ENCODE measurements at regions not wholly inside any gene's neighbourhood (a gene's known extent, or its start where the extent isn't known, plus 50 kb on each side); places are given as distances from the start of the nearest gene placed in this dataset.

- in situ Hi-C loops (cut with MboI; ENCODE audit: low pct_unique_long_range_greater_than_20kb, low sequenced_read_pairs) = no loop called here
- no peak for DNase-seq
Observed at GRCh38 chr2:228344531-228344930, 163.0 kb upstream of the SPHKAP start.

GRCh38 chr2:228339525-228339924 lies 158.0 kb upstream of the SPHKAP start:
- in situ Hi-C loops (cut with MboI; ENCODE audit: low pct_unique_long_range_greater_than_20kb, low sequenced_read_pairs) = no loop called here
- DNase-seq = no peak

- no peak for DNase-seq
- in situ Hi-C loops (cut with MboI; ENCODE audit: low pct_unique_long_range_greater_than_20kb, low sequenced_read_pairs) = no loop called here
Observed at GRCh38 chr2:228334180-228334579, 152.7 kb upstream of the SPHKAP start.

GRCh38 chr2:228329282-228329681 lies 147.8 kb upstream of the SPHKAP start:
- in situ Hi-C loops (cut with MboI; ENCODE audit: low pct_unique_long_range_greater_than_20kb, low sequenced_read_pairs) = no loop called here
- no peak for DNase-seq

- no peak for DNase-seq
- in situ Hi-C loops (cut with MboI; ENCODE audit: low pct_unique_long_range_greater_than_20kb, low sequenced_read_pairs) = no loop called here
Observed at GRCh38 chr2:228321015-228321414, 139.5 kb upstream of the SPHKAP start.

- in situ Hi-C loops (cut with MboI; ENCODE audit: low pct_unique_long_range_greater_than_20kb, low sequenced_read_pairs) = no loop called here
- peak; percentile 2 for DNase-seq
Observed at GRCh38 chr2:228318218-228318617, 136.7 kb upstream of the SPHKAP start.

GRCh38 chr2:228312172-228312571 lies 130.7 kb upstream of the SPHKAP start:
- in situ Hi-C loops (cut with MboI; ENCODE audit: low pct_unique_long_range_greater_than_20kb, low sequenced_read_pairs) = no loop called here

GRCh38 chr2:228303960-228304359 lies 122.5 kb upstream of the SPHKAP start:
- DNase-seq = no peak
- in situ Hi-C loops (cut with MboI; ENCODE audit: low pct_unique_long_range_greater_than_20kb, low sequenced_read_pairs) = no loop called here

More at GRCh38 chr2:228312172-228312571, 130.7 kb upstream of the SPHKAP start:
- no peak for DNase-seq

GRCh38 chr2:228283491-228284171 lies 102.1 kb upstream of the SPHKAP start:
- in situ Hi-C loops (cut with MboI; ENCODE audit: low pct_unique_long_range_greater_than_20kb, low sequenced_read_pairs) = no loop called here
- DNase-seq = no peak

- no peak for DNase-seq
- in situ Hi-C loops (cut with MboI; ENCODE audit: low pct_unique_long_range_greater_than_20kb, low sequenced_read_pairs) = no loop called here
Observed at GRCh38 chr2:228282376-228282775, 100.9 kb upstream of the SPHKAP start.

GRCh38 chr2:228273159-228273558 lies 91.7 kb upstream of the SPHKAP start:
- in situ Hi-C loops (cut with MboI; ENCODE audit: low pct_unique_long_range_greater_than_20kb, low sequenced_read_pairs) = no loop called here
- DNase-seq = no peak

- no peak for DNase-seq
- in situ Hi-C loops (cut with MboI; ENCODE audit: low pct_unique_long_range_greater_than_20kb, low sequenced_read_pairs) = no loop called here
Observed at GRCh38 chr2:228269351-228269750, 87.9 kb upstream of the SPHKAP start.

GRCh38 chr2:228268756-228269155 lies 87.3 kb upstream of the SPHKAP start:
- in situ Hi-C loops (cut with MboI; ENCODE audit: low pct_unique_long_range_greater_than_20kb, low sequenced_read_pairs) = no loop called here

GRCh38 chr2:228268301-228268700 lies 86.8 kb upstream of the SPHKAP start:
- no peak for DNase-seq
- in situ Hi-C loops (cut with MboI; ENCODE audit: low pct_unique_long_range_greater_than_20kb, low sequenced_read_pairs) = no loop called here

More at GRCh38 chr2:228268756-228269155, 87.3 kb upstream of the SPHKAP start:
- no peak for DNase-seq

GRCh38 chr2:228263156-228263555 lies 81.7 kb upstream of the SPHKAP start:
- DNase-seq = peak; percentile 15
- in situ Hi-C loops (cut with MboI; ENCODE audit: low pct_unique_long_range_greater_than_20kb, low sequenced_read_pairs) = no loop called here

GRCh38 chr2:228261546-228261945 lies 80.1 kb upstream of the SPHKAP start:
- DNase-seq = no peak
- in situ Hi-C loops (cut with MboI; ENCODE audit: low pct_unique_long_range_greater_than_20kb, low sequenced_read_pairs) = no loop called here

GRCh38 chr2:228257379-228257778 lies 75.9 kb upstream of the SPHKAP start:
- in situ Hi-C loops (cut with MboI; ENCODE audit: low pct_unique_long_range_greater_than_20kb, low sequenced_read_pairs) = no loop called here
- DNase-seq = no peak

- in situ Hi-C loops (cut with MboI; ENCODE audit: low pct_unique_long_range_greater_than_20kb, low sequenced_read_pairs) = no loop called here
- no peak for DNase-seq
Observed at GRCh38 chr2:228253752-228254151, 72.3 kb upstream of the SPHKAP start.

GRCh38 chr2:228247335-228247734 lies 65.8 kb upstream of the SPHKAP start:
- no peak for DNase-seq
- in situ Hi-C loops (cut with MboI; ENCODE audit: low pct_unique_long_range_greater_than_20kb, low sequenced_read_pairs) = no loop called here

GRCh38 chr2:228245601-228246000 lies 64.1 kb upstream of the SPHKAP start:
- in situ Hi-C loops (cut with MboI; ENCODE audit: low pct_unique_long_range_greater_than_20kb, low sequenced_read_pairs) = no loop called here
- DNase-seq = no peak

GRCh38 chr2:228242591-228242990 lies 61.1 kb upstream of the SPHKAP start:
- no peak for DNase-seq
- in situ Hi-C loops (cut with MboI; ENCODE audit: low pct_unique_long_range_greater_than_20kb, low sequenced_read_pairs) = no loop called here
